Calu3 (cell line): ENCODE measurements at regions not wholly inside any gene's neighbourhood (a gene's known extent, or its start where the extent isn't known, plus 50 kb on each side); places are given as distances from the start of the nearest gene placed in this dataset.

ENCODE experiments used
- BruUV-seq: library from RNA; stranded (reverse); fragments of 400-500 nt; replicated peaks from 2 replicates; lab custom pipeline; 2021; lab: Mats Ljungman, UMichigan
- CTCF ChIA-PET: fragments of 300-600 bp; sonication (Branson Sonifier 250); formaldehyde crosslinking; loops from one replicate; lab custom pipeline; 2022; ENCODE audit warnings: antibody characterized with exemption; lab: Charles Lee
- DNase-seq: peaks from one replicate; pipeline ENCODE4 v3.0.0; 2022
- H3K27ac Mint-ChIP-seq: one replicate; pipeline ENCODE4 v1.8.0; 2022; ENCODE audit warnings: mixed read lengths; ENCODE audit not compliant: unreplicated experiment
- H3K27me3 Mint-ChIP-seq: one replicate; pipeline ENCODE4 v1.8.0; 2022; ENCODE audit warnings: mixed read lengths; ENCODE audit not compliant: unreplicated experiment
- H3K36me3 Mint-ChIP-seq: one replicate; pipeline ENCODE4 v1.8.0; 2022; ENCODE audit warnings: mild to moderate bottlenecking, moderate library complexity, mixed read lengths; ENCODE audit not compliant: insufficient read depth, unreplicated experiment
- H3K4me1 Mint-ChIP-seq: one replicate; pipeline ENCODE4 v1.8.0; 2022; ENCODE audit warnings: mild to moderate bottlenecking, low read depth, mixed read lengths; ENCODE audit not compliant: unreplicated experiment
- H3K4me3 Mint-ChIP-seq: one replicate; pipeline ENCODE4 v1.8.0; 2022; ENCODE audit warnings: mild to moderate bottlenecking, low read depth, moderate library complexity, mixed read lengths; ENCODE audit not compliant: unreplicated experiment
- H3K9me3 Mint-ChIP-seq: one replicate; pipeline ENCODE4 v1.8.0; 2022; ENCODE audit warnings: low read depth, mixed read lengths; ENCODE audit not compliant: unreplicated experiment
- intact Hi-C: fragments of 100-400 bp; cut with micrococcal nuclease; formaldehyde crosslinking; loops from one replicate; pipeline ENCODE4 v1.10.0; 2022; ENCODE audit not compliant: unreplicated experiment
- TF ChIP-seq, protein P1 (sequence below): fragments of 200-600 bp; IDR thresholded peaks from one replicate; pipeline ENCODE4 v1.8.0; 2022; ENCODE audit warnings: antibody characterized with exemption; ENCODE audit not compliant: unreplicated experiment

GRCh38 chr4:24160358-24160757, 270.5 kb upstream of the PPARGC1A start:
- TF ChIP-seq, protein P1, sequence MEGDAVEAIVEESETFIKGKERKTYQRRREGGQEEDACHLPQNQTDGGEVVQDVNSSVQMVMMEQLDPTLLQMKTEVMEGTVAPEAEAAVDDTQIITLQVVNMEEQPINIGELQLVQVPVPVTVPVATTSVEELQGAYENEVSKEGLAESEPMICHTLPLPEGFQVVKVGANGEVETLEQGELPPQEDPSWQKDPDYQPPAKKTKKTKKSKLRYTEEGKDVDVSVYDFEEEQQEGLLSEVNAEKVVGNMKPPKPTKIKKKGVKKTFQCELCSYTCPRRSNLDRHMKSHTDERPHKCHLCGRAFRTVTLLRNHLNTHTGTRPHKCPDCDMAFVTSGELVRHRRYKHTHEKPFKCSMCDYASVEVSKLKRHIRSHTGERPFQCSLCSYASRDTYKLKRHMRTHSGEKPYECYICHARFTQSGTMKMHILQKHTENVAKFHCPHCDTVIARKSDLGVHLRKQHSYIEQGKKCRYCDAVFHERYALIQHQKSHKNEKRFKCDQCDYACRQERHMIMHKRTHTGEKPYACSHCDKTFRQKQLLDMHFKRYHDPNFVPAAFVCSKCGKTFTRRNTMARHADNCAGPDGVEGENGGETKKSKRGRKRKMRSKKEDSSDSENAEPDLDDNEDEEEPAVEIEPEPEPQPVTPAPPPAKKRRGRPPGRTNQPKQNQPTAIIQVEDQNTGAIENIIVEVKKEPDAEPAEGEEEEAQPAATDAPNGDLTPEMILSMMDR = no peak
- Mint-ChIP-seq H3K9me3 (peaks cover 3% of the 10 kb centered on the region), H3K4me1 (no peaks in the 10 kb centered on the region), H3K27me3 (peaks cover 18% of the 10 kb centered on the region), H3K4me3 (no peak overlapping the region), H3K36me3 (no peaks in the 10 kb centered on the region), H3K27ac (no peak overlapping the region)
- DNase-seq = no peak
- intact Hi-C loops = no loop called here
- no TSS peak for BruUV-seq
- CTCF ChIA-PET = no interaction called here

DNA sequence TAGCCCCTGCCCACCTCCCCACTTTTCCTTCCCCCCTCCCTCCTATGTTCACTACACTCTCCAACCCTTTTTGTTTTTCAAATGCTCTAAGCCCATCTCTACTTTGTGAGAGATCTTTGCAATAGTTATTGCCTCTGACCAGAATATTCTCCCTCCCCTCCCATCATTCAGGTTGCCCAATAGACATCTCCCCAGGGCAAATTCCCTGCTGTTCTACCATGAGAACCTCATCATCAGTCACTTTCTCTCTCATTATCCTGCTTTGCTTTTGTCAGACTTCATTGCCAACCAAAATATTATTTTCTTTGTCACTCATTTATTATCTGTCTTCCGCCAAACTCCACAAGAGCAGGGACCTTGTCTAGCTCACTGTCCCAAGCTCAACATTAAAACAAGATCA, 268.2 kb upstream of the PPARGC1A start:
- TF ChIP-seq, protein P1 = no peak
- no peak for DNase-seq
- Mint-ChIP-seq H3K4me3 (no peak overlapping the region), H3K36me3 (no peaks in the 10 kb centered on the region), H3K27me3 (peaks cover 26% of the 10 kb centered on the region), H3K27ac (no peak overlapping the region), H3K9me3 (peaks cover 3% of the 10 kb centered on the region), H3K4me1 (no peaks in the 10 kb centered on the region)
- intact Hi-C loops = no loop called here
- CTCF ChIA-PET = no interaction called here
- no TSS peak for BruUV-seq

- no peak overlapping the region for H3K4me3 Mint-ChIP-seq
- no peaks in the 10 kb centered on the region for H3K36me3 Mint-ChIP-seq
- BruUV-seq = no TSS peak
- peaks cover 40% of the 10 kb centered on the region for H3K27me3 Mint-ChIP-seq
- TF ChIP-seq, protein P1 = no peak
- no peak overlapping the region for H3K27ac Mint-ChIP-seq
- no peak for DNase-seq
- CTCF ChIA-PET = no interaction called here
- intact Hi-C loops = no loop called here
- H3K4me1 Mint-ChIP-seq = no peaks in the 10 kb centered on the region
- no peaks in the 10 kb centered on the region for H3K9me3 Mint-ChIP-seq
These were observed 260.2 kb upstream of the PPARGC1A start for GRCh38 chr4:24150034-24150433.

DNA sequence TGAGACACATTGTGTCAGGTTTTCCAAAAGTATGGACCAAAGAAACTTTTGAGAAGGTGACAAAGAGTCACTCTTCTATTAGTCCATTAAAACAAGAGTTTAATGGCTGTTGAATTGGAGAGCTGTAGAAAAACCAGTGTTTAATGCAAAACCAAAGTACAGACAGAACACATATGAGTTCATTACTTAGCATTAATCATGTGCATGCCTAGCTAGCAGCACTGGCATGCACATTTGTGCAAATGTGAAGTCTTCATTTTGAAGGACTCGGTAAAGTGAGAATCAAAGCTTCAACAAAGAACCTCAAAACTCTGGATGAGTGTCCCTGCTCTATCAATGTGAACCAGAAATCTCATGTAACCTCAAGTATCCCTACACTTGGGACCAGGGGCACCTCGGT, 256.3 kb upstream of the PPARGC1A start:
- CTCF ChIA-PET = no interaction called here
- Mint-ChIP-seq H3K36me3 (no peaks in the 10 kb centered on the region), H3K27ac (no peak overlapping the region), H3K27me3 (peaks cover 39% of the 10 kb centered on the region), H3K4me3 (no peak overlapping the region), H3K9me3 (no peaks in the 10 kb centered on the region), H3K4me1 (no peaks in the 10 kb centered on the region)
- BruUV-seq = no TSS peak
- no peak for DNase-seq
- intact Hi-C loops = no loop called here
- TF ChIP-seq, protein P1 = no peak
